Peyer's patch (tissue), 4 donors: ENCODE measurements at regions not wholly inside any gene's neighbourhood (a gene's known extent, or its start where the extent isn't known, plus 50 kb on each side); places are given as distances from the start of the nearest gene placed in this dataset.

ENCODE experiments used
- DNase-seq, 3 donors: peaks; one replicate each; pipeline ENCODE4 v3.0.0-alpha.2; 2017 to 2019
- H3K27ac ChIP-seq, 4 donors: fragments of 200-600 bp; sonication (generic); one replicate each; pipeline ENCODE4 v1.5.1; 2016 to 2019
- H3K27me3 ChIP-seq, 2 donors: fragments of 200-600 bp; sonication (generic); one replicate each; pipeline ENCODE4 v1.5.1; 2019
- H3K36me3 ChIP-seq, 3 donors: fragments of 200-600 bp; sonication (generic); one replicate each; pipeline ENCODE4 v1.5.1; 2016 to 2019
- H3K4me1 ChIP-seq, 4 donors: fragments of 200-600 bp; sonication (generic); one replicate each; pipeline ENCODE4 v1.5.1; 2016 to 2019
- H3K4me3 ChIP-seq, 4 donors: fragments of 200-600 bp; sonication (generic); 1 replicate in 3 of 4; 2 replicates in 1 of 4; pipeline ENCODE4 v1.5.1; 2016 to 2019; ENCODE audit warnings: mild to moderate bottlenecking in 1 of 4
- H3K9me3 ChIP-seq, 4 donors: fragments of 200-600 bp; sonication (generic); one replicate each; pipeline ENCODE4 v1.5.1; 2016 to 2019; ENCODE audit warnings: mild to moderate bottlenecking in 1 of 4
- CTCF ChIP-seq, 6 experiments: fragments of 450-650 bp in 4 of 6; fragments of 200-600 bp in 2 of 6; sonication (generic) in 1 of 6; IDR thresholded peaks; one replicate each; pipeline ENCODE4 v1.5.1; 2017 to 2019; ENCODE audit warnings: antibody characterized with exemption in 6 of 6, mild to moderate bottlenecking in 3 of 6, moderate library complexity in 1 of 6
- POLR2A ChIP-seq, 2 donors: fragments of 450-650 bp; IDR thresholded peaks; one replicate each; pipeline ENCODE4 v1.5.1; 2017; ENCODE audit warnings: antibody characterized with exemption in 2 of 2, mild to moderate bottlenecking in 2 of 2, moderate library complexity in 2 of 2

GRCh38 chr1:191890433-191891088, 267.7 kb upstream of the RGS18 start:
- Histone ChIP-seq H3K27me3 (no peaks in the 10 kb centered on the region), H3K36me3 (no peaks in the 10 kb centered on the region), H3K4me1 (no peaks in the 10 kb centered on the region), H3K27ac (no peak overlapping the region), H3K9me3 (no peaks in the 10 kb centered on the region), H3K4me3 (no peak overlapping the region)
- no peak for TF ChIP-seq POLR2A (IDR thresholded peaks at IDR 0.05)
- TF ChIP-seq CTCF (IDR thresholded peaks at IDR 0.05) = no peak
- DNase-seq = no peak

GRCh38 chr1:191892716-191893115, 265.5 kb upstream of the RGS18 start:
- Histone ChIP-seq H3K9me3 (no peaks in the 10 kb centered on the region), H3K27me3 (no peaks in the 10 kb centered on the region), H3K36me3 (no peaks in the 10 kb centered on the region), H3K27ac (no peak overlapping the region), H3K4me3 (no peak overlapping the region), H3K4me1 (no peaks in the 10 kb centered on the region)
- TF ChIP-seq CTCF (IDR thresholded peaks at IDR 0.05) (no peak), POLR2A (IDR thresholded peaks at IDR 0.05) (no peak)
- DNase-seq = no peak

- DNase-seq = no peak
- no peaks in the 10 kb centered on the region for H3K36me3 ChIP-seq
- no peak overlapping the region for H3K27ac ChIP-seq
- TF ChIP-seq CTCF (IDR thresholded peaks at IDR 0.05) = no peak
- TF ChIP-seq POLR2A (IDR thresholded peaks at IDR 0.05) = no peak
- H3K27me3 ChIP-seq = no peaks in the 10 kb centered on the region
- H3K9me3 ChIP-seq = no peaks in the 10 kb centered on the region
- no peak overlapping the region for H3K4me3 ChIP-seq
- H3K4me1 ChIP-seq = no peaks in the 10 kb centered on the region
Measured at GRCh38 chr1:191895049-191895448, 263.2 kb upstream of the RGS18 start.

- TF ChIP-seq POLR2A (IDR thresholded peaks at IDR 0.05) (no peak), CTCF (IDR thresholded peaks at IDR 0.05) (no peak)
- no peak for DNase-seq
- no peaks in the 10 kb centered on the region for H3K4me1 ChIP-seq
- no peak overlapping the region for H3K27ac ChIP-seq
- H3K27me3 ChIP-seq = no peaks in the 10 kb centered on the region
- no peaks in the 10 kb centered on the region for H3K36me3 ChIP-seq
- H3K9me3 ChIP-seq = no peaks in the 10 kb centered on the region
- no peak overlapping the region for H3K4me3 ChIP-seq
Measured at GRCh38 chr1:191895462-191896058, 262.7 kb upstream of the RGS18 start.

GRCh38 chr1:191897134-191897533, 261.1 kb upstream of the RGS18 start:
- H3K36me3 ChIP-seq = no peaks in the 10 kb centered on the region
- no peak overlapping the region for H3K4me3 ChIP-seq
- DNase-seq = no peak
- TF ChIP-seq CTCF (IDR thresholded peaks at IDR 0.05) = no peak
- TF ChIP-seq POLR2A (IDR thresholded peaks at IDR 0.05) = no peak
- no peaks in the 10 kb centered on the region for H3K27me3 ChIP-seq
- H3K9me3 ChIP-seq = no peaks in the 10 kb centered on the region
- H3K4me1 ChIP-seq = no peaks in the 10 kb centered on the region
- H3K27ac ChIP-seq = no peak overlapping the region
